Esophagus muscularis mucosa (tissue), 4 donors: ENCODE measurements at regions not wholly inside any gene's neighbourhood (a gene's known extent, or its start where the extent isn't known, plus 50 kb on each side); places are given as distances from the start of the nearest gene placed in this dataset.

Source experiments
- DNase-seq: peaks from one replicate; pipeline ENCODE4 v3.0.0-alpha.2; 2017; ENCODE audit errors: extremely low spot score
- H3K27ac ChIP-seq, 4 donors: fragments of 200-600 bp; sonication (generic); replicated peaks in 1 of 4; 1 replicate in 3 of 4; 2 replicates in 1 of 4; pipeline ENCODE4 v1.5.1; 2016 to 2019; ENCODE audit warnings: mild to moderate bottlenecking in 1 of 4
- H3K27me3 ChIP-seq, 4 donors: fragments of 200-600 bp; sonication (generic); one replicate each; pipeline versions ENCODE4 v1.5.1 to v1.6.0; 2016 to 2019
- H3K36me3 ChIP-seq, 4 donors: fragments of 200-600 bp; sonication (generic); one replicate each; pipeline ENCODE4 v1.5.1; 2016 to 2019
- H3K4me1 ChIP-seq, 4 donors: fragments of 200-600 bp; sonication (generic); one replicate each; pipeline ENCODE4 v1.5.1; 2016 to 2019
- H3K4me3 ChIP-seq, 4 donors: fragments of 200-600 bp; sonication (generic); 1 replicate in 2 of 4; 2 replicates in 2 of 4; pipeline ENCODE4 v1.5.1; 2016 to 2019; ENCODE audit warnings: mild to moderate bottlenecking in 4 of 4, moderate library complexity in 1 of 4
- H3K9me3 ChIP-seq, 4 donors: fragments of 200-600 bp; sonication (generic); 1 replicate in 3 of 4; 2 replicates in 1 of 4; pipeline ENCODE4 v1.5.1; 2016 to 2019
- CTCF ChIP-seq, 3 experiments: fragments of 200-600 bp in 2 of 3; fragments of 450-650 bp in 1 of 3; sonication (generic) in 2 of 3; IDR thresholded peaks; one replicate each; pipeline ENCODE4 v1.5.1; 2017 to 2019; ENCODE audit warnings: antibody characterized with exemption in 3 of 3, mild to moderate bottlenecking in 2 of 3, moderate library complexity in 1 of 3
- EP300 ChIP-seq: sonication (generic); formaldehyde crosslinking; IDR thresholded peaks from one replicate; pipeline ENCODE4 v1.6.1; 2017; ENCODE audit warnings: antibody characterized with exemption
- POLR2A ChIP-seq: fragments of 450-650 bp; IDR thresholded peaks from one replicate; pipeline ENCODE4 v1.6.1; 2017; ENCODE audit warnings: antibody characterized with exemption, moderate library complexity, mild to moderate bottlenecking, low read depth
- POLR2AphosphoS5 ChIP-seq, 2 donors: sonication (generic); formaldehyde crosslinking; IDR thresholded peaks; one replicate each; pipeline ENCODE4 v1.6.1; 2017; ENCODE audit warnings: antibody characterized with exemption in 2 of 2
- WGBS: methylation state at CpG from one replicate; pipeline ENCODE4 v1.1.5; 2018; 5-methylcytosine and 5-hydroxymethylcytosine counted together
- intact Hi-C: fragments of 100-400 bp; cut with DNase I; formaldehyde crosslinking; loops from one replicate; pipeline ENCODE4 v1.15.1; 2023

- 88% methylated on average over 4 of the region's 4 CpGs for WGBS
- peak; percentile 68 for DNase-seq
- Histone ChIP-seq H3K4me3 (no peak overlapping the region), H3K36me3 (no peaks in the 10 kb centered on the region), H3K9me3 (no peaks in the 10 kb centered on the region), H3K27me3 (no peaks in the 10 kb centered on the region), H3K4me1 (peaks cover 47 to 96% (median 80%) of the 10 kb centered on the region in 4 donors), H3K27ac (peak overlapping the region; percentile 83 to 90 (median 90))
- intact Hi-C loops, result loop anchor here (10.0 kb wide), 1 partner anchor 498 kb away; the partner anchor contains the start of gene KLF6
- no peak for TF ChIP-seq POLR2AphosphoS5 (IDR thresholded peaks at IDR 0.05)
- no peak for TF ChIP-seq POLR2A
- no peak for TF ChIP-seq CTCF (IDR thresholded peaks at IDR 0.05)
- no peak for TF ChIP-seq EP300
These were observed 497.5 kb upstream of the KLF6 start for GRCh38 chr10:4282496-4282895.

- no peak overlapping the region for H3K4me3 ChIP-seq
- peak; percentile 83 for DNase-seq
- no peaks in the 10 kb centered on the region for H3K27me3 ChIP-seq
- H3K27ac ChIP-seq, result peak overlapping the region; percentile 83 to 90 (median 90)
- peaks cover 47 to 85% (median 80%) of the 10 kb centered on the region in 4 donors for H3K4me1 ChIP-seq
- intact Hi-C loops, result loop anchor here (10.0 kb wide), 1 partner anchor 497 kb away; the partner anchor contains the start of gene KLF6
- no peaks in the 10 kb centered on the region for H3K36me3 ChIP-seq
- H3K9me3 ChIP-seq, result no peaks in the 10 kb centered on the region
- no peak for TF ChIP-seq EP300
- TF ChIP-seq POLR2A, result no peak
- WGBS, result 91% methylated on average over 6 of the region's 6 CpGs
These were observed 496.3 kb upstream of the KLF6 start for GRCh38 chr10:4281190-4281825.

GRCh38 chr10:4280461-4281189, 495.6 kb upstream of the KLF6 start:
- H3K4me1 ChIP-seq, result peaks cover 47 to 82% (median 75%) of the 10 kb centered on the region in 4 donors
- DNase-seq, result peak; percentile 80
- H3K27ac ChIP-seq, result peak overlapping the region; percentile 83 to 90 (median 90)
- H3K27me3 ChIP-seq, result no peaks in the 10 kb centered on the region
- no peak for TF ChIP-seq POLR2A
- TF ChIP-seq POLR2AphosphoS5 (IDR thresholded peaks at IDR 0.05), result peak in 1 of 2 donors; percentile 32
- 71% methylated on average over 7 of the region's 7 CpGs for WGBS
- no peaks in the 10 kb centered on the region for H3K36me3 ChIP-seq
- H3K9me3 ChIP-seq, result no peaks in the 10 kb centered on the region
- H3K4me3 ChIP-seq, result no peak overlapping the region
- intact Hi-C loops, result loop anchor here (10.0 kb wide), 1 partner anchor 496 kb away; the partner anchor contains the start of gene KLF6

- Histone ChIP-seq H3K27me3 (no peaks in the 10 kb centered on the region), H3K4me3 (no peak overlapping the region), H3K27ac (peak overlapping the region; percentile 83 to 90 (median 90)), H3K4me1 (peaks cover 42 to 76% (median 65%) of the 10 kb centered on the region in 4 donors), H3K36me3 (no peaks in the 10 kb centered on the region), H3K9me3 (no peaks in the 10 kb centered on the region)
- DNase-seq, result peak; percentile 88
- intact Hi-C loops, result loop anchor here (10.0 kb wide), 1 partner anchor 495 kb away; the partner anchor contains the start of gene KLF6
- peak; percentile 37 to 61 for TF ChIP-seq POLR2AphosphoS5 (IDR thresholded peaks at IDR 0.05)
- no peak for TF ChIP-seq CTCF (IDR thresholded peaks at IDR 0.05)
- TF ChIP-seq POLR2A, result no peak
- no peak for TF ChIP-seq EP300
- 29% methylated on average over 1 of the region's 1 CpG for WGBS
These were observed 494.6 kb upstream of the KLF6 start for GRCh38 chr10:4279655-4280054.

- H3K4me1 ChIP-seq, result peaks cover 28 to 61% (median 50%) of the 10 kb centered on the region in 4 donors
- intact Hi-C loops, result no loop called here
- WGBS, result 91% methylated on average over 4 of the region's 4 CpGs
- H3K27me3 ChIP-seq, result no peaks in the 10 kb centered on the region
- H3K4me3 ChIP-seq, result no peak overlapping the region
- H3K9me3 ChIP-seq, result no peaks in the 10 kb centered on the region
- no peaks in the 10 kb centered on the region for H3K36me3 ChIP-seq
- no peak for TF ChIP-seq POLR2A
- no peak for TF ChIP-seq CTCF (IDR thresholded peaks at IDR 0.05)
- no peak for TF ChIP-seq POLR2AphosphoS5 (IDR thresholded peaks at IDR 0.05)
- no peak for TF ChIP-seq EP300
- H3K27ac ChIP-seq, result peak overlapping the region; percentile 83 to 90 (median 90)
- DNase-seq, result peak; percentile 64
These were observed 493.2 kb upstream of the KLF6 start for GRCh38 chr10:4278186-4278585.
